ENCODE measurements at regions not wholly inside any gene's neighbourhood (a gene's known extent, or its start where the extent isn't known, plus 50 kb on each side); places are given as distances from the start of the nearest gene placed in this dataset.

DNA sequence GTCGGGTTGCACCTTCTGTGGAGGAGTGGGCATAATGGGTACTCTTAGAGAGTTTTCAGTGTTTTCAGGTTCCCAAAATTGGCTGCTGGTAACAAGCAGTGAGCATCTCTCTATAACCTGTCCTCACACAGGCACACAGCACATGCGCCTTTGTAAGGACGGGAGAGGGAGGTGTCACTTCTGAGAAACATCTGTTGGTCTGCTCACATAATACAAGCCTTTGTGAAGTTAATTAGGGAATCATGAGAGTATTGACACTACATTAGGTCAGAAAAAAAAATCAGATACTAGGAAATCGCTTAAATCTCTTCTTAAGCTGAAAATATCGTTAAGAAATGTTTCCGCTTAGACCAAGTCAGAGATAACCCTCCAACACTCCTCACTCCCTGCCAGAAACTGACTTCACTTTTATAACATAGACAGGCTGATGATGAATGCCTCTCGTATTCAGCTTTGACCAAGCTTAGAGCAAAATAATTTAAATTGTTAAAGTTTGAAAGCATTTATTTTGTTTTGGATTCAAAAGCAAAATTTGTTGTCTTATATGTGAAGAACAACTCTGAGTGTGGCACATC, 769.7 kb downstream of the TNS3 start:
- no peak for FAIRE-seq
- no peak overlapping the region for H3K4me3 ChIP-seq (ENCODE audit: low read length in 3 of 3)
- TF ChIP-seq, protein P1, sequence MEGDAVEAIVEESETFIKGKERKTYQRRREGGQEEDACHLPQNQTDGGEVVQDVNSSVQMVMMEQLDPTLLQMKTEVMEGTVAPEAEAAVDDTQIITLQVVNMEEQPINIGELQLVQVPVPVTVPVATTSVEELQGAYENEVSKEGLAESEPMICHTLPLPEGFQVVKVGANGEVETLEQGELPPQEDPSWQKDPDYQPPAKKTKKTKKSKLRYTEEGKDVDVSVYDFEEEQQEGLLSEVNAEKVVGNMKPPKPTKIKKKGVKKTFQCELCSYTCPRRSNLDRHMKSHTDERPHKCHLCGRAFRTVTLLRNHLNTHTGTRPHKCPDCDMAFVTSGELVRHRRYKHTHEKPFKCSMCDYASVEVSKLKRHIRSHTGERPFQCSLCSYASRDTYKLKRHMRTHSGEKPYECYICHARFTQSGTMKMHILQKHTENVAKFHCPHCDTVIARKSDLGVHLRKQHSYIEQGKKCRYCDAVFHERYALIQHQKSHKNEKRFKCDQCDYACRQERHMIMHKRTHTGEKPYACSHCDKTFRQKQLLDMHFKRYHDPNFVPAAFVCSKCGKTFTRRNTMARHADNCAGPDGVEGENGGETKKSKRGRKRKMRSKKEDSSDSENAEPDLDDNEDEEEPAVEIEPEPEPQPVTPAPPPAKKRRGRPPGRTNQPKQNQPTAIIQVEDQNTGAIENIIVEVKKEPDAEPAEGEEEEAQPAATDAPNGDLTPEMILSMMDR (IDR thresholded peaks at IDR 0.05; ENCODE audit: borderline replicate concordance, extremely low read depth, insufficient read depth): no peak
- no peaks in the 10 kb centered on the region for H3K4me1 ChIP-seq (ENCODE audit: control insufficient read depth in 2 of 3, insufficient read depth in 2 of 3, low read depth in 1 of 3, low read length in 3 of 3)
- H3K9ac ChIP-seq (ENCODE audit: low read length in 3 of 3): no peak overlapping the region
- no peak for DNase-seq
- H3K36me3 ChIP-seq (ENCODE audit: control insufficient read depth in 2 of 3, insufficient read depth in 3 of 3, low read length in 3 of 3): no peaks in the 10 kb centered on the region
- H3K27ac ChIP-seq (ENCODE audit: low read depth in 2 of 2, low read length in 2 of 2): no peak overlapping the region
- intact Hi-C loops (cut with DNase I): no loop called here
- H3K9me3 ChIP-seq (ENCODE audit: control insufficient read depth in 2 of 3, insufficient read depth in 1 of 3, low read length in 3 of 3): no peaks in the 10 kb centered on the region
- no peaks in the 10 kb centered on the region for H3K27me3 ChIP-seq (ENCODE audit: control insufficient read depth, insufficient read depth, low read length)

DNA sequence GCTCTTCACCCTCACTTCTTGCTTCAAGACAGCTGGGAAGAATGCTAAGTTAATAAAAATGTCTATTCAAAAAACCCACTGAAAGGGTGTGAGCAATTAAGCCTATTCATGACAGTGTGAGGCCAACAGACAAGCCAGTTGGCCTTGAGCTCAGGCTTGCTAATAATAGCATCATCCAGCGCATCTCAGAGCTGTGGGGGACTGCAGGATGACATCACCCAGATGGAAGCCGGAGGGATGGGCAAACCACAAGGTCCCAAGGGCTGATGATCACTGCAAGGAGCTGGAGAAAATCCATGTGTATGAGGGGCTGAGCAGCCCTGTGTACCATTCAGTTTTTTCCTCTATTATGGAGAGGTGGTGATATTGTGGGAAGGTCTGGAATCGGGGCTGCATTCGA, 770.4 kb downstream of the TNS3 start:
- TF ChIP-seq, protein P1 (IDR thresholded peaks at IDR 0.05; ENCODE audit: borderline replicate concordance, extremely low read depth, insufficient read depth): no peak
- intact Hi-C loops (cut with DNase I): no loop called here
- Histone ChIP-seq H3K4me1 (ENCODE audit: control insufficient read depth in 2 of 3, insufficient read depth in 2 of 3, low read depth in 1 of 3, low read length in 3 of 3) (no peaks in the 10 kb centered on the region), H3K27me3 (ENCODE audit: control insufficient read depth, insufficient read depth, low read length) (no peaks in the 10 kb centered on the region), H3K36me3 (ENCODE audit: control insufficient read depth in 2 of 3, insufficient read depth in 3 of 3, low read length in 3 of 3) (no peaks in the 10 kb centered on the region), H3K4me3 (ENCODE audit: low read length in 3 of 3) (no peak overlapping the region), H3K27ac (ENCODE audit: low read depth in 2 of 2, low read length in 2 of 2) (no peak overlapping the region), H3K9me3 (ENCODE audit: control insufficient read depth in 2 of 3, insufficient read depth in 1 of 3, low read length in 3 of 3) (no peaks in the 10 kb centered on the region), H3K9ac (ENCODE audit: low read length in 3 of 3) (no peak overlapping the region)
- peak in 2 of 5 donors; percentile 25 to 71 for DNase-seq
- FAIRE-seq: no peak

DNA sequence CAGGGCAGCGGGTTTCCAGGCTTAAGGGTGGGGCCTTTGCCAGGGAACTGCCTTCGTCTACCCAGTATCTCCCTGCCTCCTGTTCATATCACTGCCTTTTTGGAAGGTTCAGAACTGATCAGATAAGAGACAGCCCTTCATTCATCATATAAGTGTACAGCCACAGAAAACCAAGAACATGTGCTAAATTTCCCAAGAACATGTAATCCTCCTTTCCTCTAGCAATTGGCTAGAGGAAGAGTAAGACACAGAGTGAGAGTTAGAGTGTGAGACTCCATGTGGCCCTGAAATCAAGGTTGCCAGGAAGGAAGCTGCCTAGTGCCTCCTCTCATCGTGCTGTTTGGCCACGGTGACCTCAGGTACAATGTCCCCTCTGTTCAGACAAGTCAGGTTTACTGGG, 770.9 kb downstream of the TNS3 start:
- DNase-seq (no peak), FAIRE-seq (no peak)
- Histone ChIP-seq H3K27me3 (ENCODE audit: control insufficient read depth, insufficient read depth, low read length) (no peaks in the 10 kb centered on the region), H3K9ac (ENCODE audit: low read length in 3 of 3) (no peak overlapping the region), H3K4me1 (ENCODE audit: control insufficient read depth in 2 of 3, insufficient read depth in 2 of 3, low read depth in 1 of 3, low read length in 3 of 3) (no peaks in the 10 kb centered on the region), H3K27ac (ENCODE audit: low read depth in 2 of 2, low read length in 2 of 2) (no peak overlapping the region), H3K9me3 (ENCODE audit: control insufficient read depth in 2 of 3, insufficient read depth in 1 of 3, low read length in 3 of 3) (no peaks in the 10 kb centered on the region), H3K36me3 (ENCODE audit: control insufficient read depth in 2 of 3, insufficient read depth in 3 of 3, low read length in 3 of 3) (no peaks in the 10 kb centered on the region), H3K4me3 (ENCODE audit: low read length in 3 of 3) (no peak overlapping the region)
- TF ChIP-seq, protein P1 (IDR thresholded peaks at IDR 0.05; ENCODE audit: borderline replicate concordance, extremely low read depth, insufficient read depth): no peak
- intact Hi-C loops (cut with DNase I): no loop called here

GRCh38 chr7:46809886-46810285, 772.0 kb downstream of the TNS3 start:
- intact Hi-C loops (cut with DNase I): no loop called here
- Histone ChIP-seq H3K4me3 (ENCODE audit: low read length in 3 of 3) (no peak overlapping the region), H3K27me3 (ENCODE audit: control insufficient read depth, insufficient read depth, low read length) (no peaks in the 10 kb centered on the region), H3K9me3 (ENCODE audit: control insufficient read depth in 2 of 3, insufficient read depth in 1 of 3, low read length in 3 of 3) (no peaks in the 10 kb centered on the region), H3K9ac (ENCODE audit: low read length in 3 of 3) (no peak overlapping the region), H3K4me1 (ENCODE audit: control insufficient read depth in 2 of 3, insufficient read depth in 2 of 3, low read depth in 1 of 3, low read length in 3 of 3) (no peaks in the 10 kb centered on the region), H3K27ac (ENCODE audit: low read depth in 2 of 2, low read length in 2 of 2) (no peak overlapping the region), H3K36me3 (ENCODE audit: control insufficient read depth in 2 of 3, insufficient read depth in 3 of 3, low read length in 3 of 3) (no peaks in the 10 kb centered on the region)
- DNase-seq (peak in 1 of 5 donors; percentile 9), FAIRE-seq (no peak)
- TF ChIP-seq, protein P1 (IDR thresholded peaks at IDR 0.05; ENCODE audit: borderline replicate concordance, extremely low read depth, insufficient read depth): no peak
